ENCODE measurements at regions not wholly inside any gene's neighbourhood (a gene's known extent, or its start where the extent isn't known, plus 50 kb on each side); places are given as distances from the start of the nearest gene placed in this dataset.

DNA sequence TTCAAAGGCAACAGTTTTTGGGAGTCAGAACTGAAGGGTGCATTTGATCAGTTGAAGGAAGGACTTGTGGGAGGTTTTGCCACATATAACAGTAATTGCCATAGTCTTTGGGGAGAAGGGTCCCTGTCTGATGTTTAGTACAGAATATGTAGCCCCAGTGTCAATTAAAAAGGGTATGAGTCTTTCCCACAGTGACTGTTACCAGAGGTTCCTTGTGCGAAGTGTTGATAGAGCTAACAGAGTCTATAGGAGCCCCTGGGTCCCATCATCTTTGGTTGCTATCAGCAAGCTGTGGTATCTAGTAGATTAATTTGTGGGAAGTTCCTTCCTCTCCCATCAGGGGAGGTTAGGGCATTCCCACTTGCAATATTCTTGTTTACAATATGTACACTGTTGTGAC lies 329.2 kb downstream of the PTPRU start:
- H3K9me3 ChIP-seq (ENCODE audit: control insufficient read depth in 1 of 2, insufficient read depth in 1 of 2, low read depth in 1 of 2, low read length in 2 of 2) = peaks cover 14 to 24% of the 10 kb centered on the region in 2 experiments; a peak in 2 of 4 replicates
- no peak for ATAC-seq

More for the DNA sequence above, 329.2 kb downstream of the PTPRU start:
- H4K20me1 ChIP-seq (ENCODE audit: insufficient read depth) = no peaks in the 10 kb centered on the region
- no peaks in the 10 kb centered on the region for H3K36me3 ChIP-seq (ENCODE audit: control insufficient read depth in 1 of 2, insufficient read depth in 2 of 2, low read length in 2 of 2)
- H3K79me2 ChIP-seq (ENCODE audit: insufficient read depth, low read length) = no peaks in the 10 kb centered on the region
- H3K27me3 ChIP-seq (ENCODE audit: insufficient read depth, low read length) = no peaks in the 10 kb centered on the region
- DNase-seq (ENCODE audit: low read depth, low spot score) = no peak
- no TSS peak for BruUV-seq (replicated peaks)
- ChIA-PET CTCF (no interaction called here), POLR2A (no interaction called here), RAD21 (ENCODE audit: low non-redundant PET in 1 of 2, low total read pairs in 2 of 2, uncharacterized antibody in 2 of 2, unreplicated experiment in 2 of 2) (no interaction called here)
- H3K9me2 ChIP-seq (ENCODE audit: insufficient read depth) = no peaks in the 10 kb centered on the region
- H3K4me1 ChIP-seq (ENCODE audit: control insufficient read depth in 1 of 2, insufficient read depth in 2 of 2, low read length in 2 of 2) = peaks cover 13 to 23% of the 10 kb centered on the region in 2 experiments; a peak in 3 of 4 replicates
- no peak overlapping the region for H3K4me2 ChIP-seq (ENCODE audit: low read length)
- H2AFZ ChIP-seq (ENCODE audit: low read depth, low read length, poor library complexity, severe bottlenecking) = no peak overlapping the region
- H3K27ac ChIP-seq (ENCODE audit: low read depth, low read length) = no peak overlapping the region
- no peak overlapping the region for H3K9ac ChIP-seq (ENCODE audit: low read length)
- TF ChIP-seq RAD21 (IDR thresholded peaks at IDR 0.05; ENCODE audit: low read depth) = no peak
- TF ChIP-seq ZNF274 (IDR thresholded peaks at IDR 0.05; ENCODE audit: low read depth, low read length) = no peak
- TF ChIP-seq YY1 (IDR thresholded peaks at IDR 0.05; ENCODE audit: extremely low read depth, insufficient replicate concordance, low read depth, low read length) = no peak
- TF ChIP-seq EZH2phosphoT487 (IDR thresholded peaks at IDR 0.05; ENCODE audit: borderline replicate concordance) = no peak
- TF ChIP-seq, protein P1, sequence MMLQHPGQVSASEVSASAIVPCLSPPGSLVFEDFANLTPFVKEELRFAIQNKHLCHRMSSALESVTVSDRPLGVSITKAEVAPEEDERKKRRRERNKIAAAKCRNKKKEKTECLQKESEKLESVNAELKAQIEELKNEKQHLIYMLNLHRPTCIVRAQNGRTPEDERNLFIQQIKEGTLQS (IDR thresholded peaks at IDR 0.05) = no peak
- TF ChIP-seq, protein P2, sequence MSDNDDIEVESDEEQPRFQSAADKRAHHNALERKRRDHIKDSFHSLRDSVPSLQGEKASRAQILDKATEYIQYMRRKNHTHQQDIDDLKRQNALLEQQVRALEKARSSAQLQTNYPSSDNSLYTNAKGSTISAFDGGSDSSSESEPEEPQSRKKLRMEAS (IDR thresholded peaks at IDR 0.05) = no peak
- no peak for TF ChIP-seq EZH2 (IDR thresholded peaks at IDR 0.05)
- TF ChIP-seq, protein P3, sequence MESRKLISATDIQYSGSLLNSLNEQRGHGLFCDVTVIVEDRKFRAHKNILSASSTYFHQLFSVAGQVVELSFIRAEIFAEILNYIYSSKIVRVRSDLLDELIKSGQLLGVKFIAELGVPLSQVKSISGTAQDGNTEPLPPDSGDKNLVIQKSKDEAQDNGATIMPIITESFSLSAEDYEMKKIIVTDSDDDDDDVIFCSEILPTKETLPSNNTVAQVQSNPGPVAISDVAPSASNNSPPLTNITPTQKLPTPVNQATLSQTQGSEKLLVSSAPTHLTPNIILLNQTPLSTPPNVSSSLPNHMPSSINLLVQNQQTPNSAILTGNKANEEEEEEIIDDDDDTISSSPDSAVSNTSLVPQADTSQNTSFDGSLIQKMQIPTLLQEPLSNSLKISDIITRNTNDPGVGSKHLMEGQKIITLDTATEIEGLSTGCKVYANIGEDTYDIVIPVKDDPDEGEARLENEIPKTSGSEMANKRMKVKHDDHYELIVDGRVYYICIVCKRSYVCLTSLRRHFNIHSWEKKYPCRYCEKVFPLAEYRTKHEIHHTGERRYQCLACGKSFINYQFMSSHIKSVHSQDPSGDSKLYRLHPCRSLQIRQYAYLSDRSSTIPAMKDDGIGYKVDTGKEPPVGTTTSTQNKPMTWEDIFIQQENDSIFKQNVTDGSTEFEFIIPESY (IDR thresholded peaks at IDR 0.05; ENCODE audit: extremely low read depth, insufficient replicate concordance, low read length) = no peak
- TF ChIP-seq CBX3 (IDR thresholded peaks at IDR 0.05; ENCODE audit: low read depth) = no peak
- no peak for TF ChIP-seq EGR1 (IDR thresholded peaks at IDR 0.05; ENCODE audit: low read depth)
- no peak for TF ChIP-seq SRF (IDR thresholded peaks at IDR 0.05; ENCODE audit: low read depth)
- no peak for TF ChIP-seq TCF7L2 (IDR thresholded peaks at IDR 0.05; ENCODE audit: borderline replicate concordance, extremely low read depth, insufficient read depth, insufficient read length)
- no peak for TF ChIP-seq FOSL1 (IDR thresholded peaks at IDR 0.05; ENCODE audit: low read depth)
- TF ChIP-seq SIN3A (IDR thresholded peaks at IDR 0.05; ENCODE audit: low read depth) = no peak
- TF ChIP-seq, protein P4, sequence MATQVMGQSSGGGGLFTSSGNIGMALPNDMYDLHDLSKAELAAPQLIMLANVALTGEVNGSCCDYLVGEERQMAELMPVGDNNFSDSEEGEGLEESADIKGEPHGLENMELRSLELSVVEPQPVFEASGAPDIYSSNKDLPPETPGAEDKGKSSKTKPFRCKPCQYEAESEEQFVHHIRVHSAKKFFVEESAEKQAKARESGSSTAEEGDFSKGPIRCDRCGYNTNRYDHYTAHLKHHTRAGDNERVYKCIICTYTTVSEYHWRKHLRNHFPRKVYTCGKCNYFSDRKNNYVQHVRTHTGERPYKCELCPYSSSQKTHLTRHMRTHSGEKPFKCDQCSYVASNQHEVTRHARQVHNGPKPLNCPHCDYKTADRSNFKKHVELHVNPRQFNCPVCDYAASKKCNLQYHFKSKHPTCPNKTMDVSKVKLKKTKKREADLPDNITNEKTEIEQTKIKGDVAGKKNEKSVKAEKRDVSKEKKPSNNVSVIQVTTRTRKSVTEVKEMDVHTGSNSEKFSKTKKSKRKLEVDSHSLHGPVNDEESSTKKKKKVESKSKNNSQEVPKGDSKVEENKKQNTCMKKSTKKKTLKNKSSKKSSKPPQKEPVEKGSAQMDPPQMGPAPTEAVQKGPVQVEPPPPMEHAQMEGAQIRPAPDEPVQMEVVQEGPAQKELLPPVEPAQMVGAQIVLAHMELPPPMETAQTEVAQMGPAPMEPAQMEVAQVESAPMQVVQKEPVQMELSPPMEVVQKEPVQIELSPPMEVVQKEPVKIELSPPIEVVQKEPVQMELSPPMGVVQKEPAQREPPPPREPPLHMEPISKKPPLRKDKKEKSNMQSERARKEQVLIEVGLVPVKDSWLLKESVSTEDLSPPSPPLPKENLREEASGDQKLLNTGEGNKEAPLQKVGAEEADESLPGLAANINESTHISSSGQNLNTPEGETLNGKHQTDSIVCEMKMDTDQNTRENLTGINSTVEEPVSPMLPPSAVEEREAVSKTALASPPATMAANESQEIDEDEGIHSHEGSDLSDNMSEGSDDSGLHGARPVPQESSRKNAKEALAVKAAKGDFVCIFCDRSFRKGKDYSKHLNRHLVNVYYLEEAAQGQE (IDR thresholded peaks at IDR 0.05; ENCODE audit: low read depth) = no peak
- no peak for TF ChIP-seq ZFX (IDR thresholded peaks at IDR 0.05)
- no peak for TF ChIP-seq JUND (IDR thresholded peaks at IDR 0.05)
- TF ChIP-seq, protein P5, sequence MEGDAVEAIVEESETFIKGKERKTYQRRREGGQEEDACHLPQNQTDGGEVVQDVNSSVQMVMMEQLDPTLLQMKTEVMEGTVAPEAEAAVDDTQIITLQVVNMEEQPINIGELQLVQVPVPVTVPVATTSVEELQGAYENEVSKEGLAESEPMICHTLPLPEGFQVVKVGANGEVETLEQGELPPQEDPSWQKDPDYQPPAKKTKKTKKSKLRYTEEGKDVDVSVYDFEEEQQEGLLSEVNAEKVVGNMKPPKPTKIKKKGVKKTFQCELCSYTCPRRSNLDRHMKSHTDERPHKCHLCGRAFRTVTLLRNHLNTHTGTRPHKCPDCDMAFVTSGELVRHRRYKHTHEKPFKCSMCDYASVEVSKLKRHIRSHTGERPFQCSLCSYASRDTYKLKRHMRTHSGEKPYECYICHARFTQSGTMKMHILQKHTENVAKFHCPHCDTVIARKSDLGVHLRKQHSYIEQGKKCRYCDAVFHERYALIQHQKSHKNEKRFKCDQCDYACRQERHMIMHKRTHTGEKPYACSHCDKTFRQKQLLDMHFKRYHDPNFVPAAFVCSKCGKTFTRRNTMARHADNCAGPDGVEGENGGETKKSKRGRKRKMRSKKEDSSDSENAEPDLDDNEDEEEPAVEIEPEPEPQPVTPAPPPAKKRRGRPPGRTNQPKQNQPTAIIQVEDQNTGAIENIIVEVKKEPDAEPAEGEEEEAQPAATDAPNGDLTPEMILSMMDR (IDR thresholded peaks at IDR 0.05 in 2 of 3, conservative IDR thresholded peaks at IDR 0.05 in 1 of 3; ENCODE audit: borderline replicate concordance in 1 of 3, insufficient read depth in 1 of 3, low read depth in 2 of 3, low read length in 2 of 3) = no peak
- intact Hi-C loops (cut with micrococcal nuclease) = no loop called here
- no peak overlapping the region for H3K4me3 ChIP-seq (replicated peaks in 1 of 2; ENCODE audit: low read depth in 1 of 2, low read length in 2 of 2)

Measured in HCT116 (cell line).